Adrenal gland (tissue), 5 donors: ENCODE measurements at regions not wholly inside any gene's neighbourhood (a gene's known extent, or its start where the extent isn't known, plus 50 kb on each side); places are given as distances from the start of the nearest gene placed in this dataset.

Experiments
- CTCF ChIP-seq, 6 experiments: fragments of 450-650 bp in 4 of 6; fragments of 200-600 bp in 2 of 6; sonication (generic) in 1 of 6; IDR thresholded peaks; 1 replicate in 5 of 6; 2 replicates in 1 of 6; pipeline versions ENCODE4 v1.5.1 to v1.8.0; 2016 to 2021; ENCODE audit warnings: antibody characterized with exemption in 6 of 6, mild to moderate bottlenecking in 2 of 6, moderate library complexity in 1 of 6
- POLR2A ChIP-seq, 2 donors: fragments of 450-650 bp; IDR thresholded peaks; one replicate each; pipeline ENCODE4 v1.6.1; 2017; ENCODE audit warnings: antibody characterized with exemption in 2 of 2, mild to moderate bottlenecking in 2 of 2, moderate library complexity in 1 of 2
- donor health status: DM: no; HTN: no; CAD: no.

DNA sequence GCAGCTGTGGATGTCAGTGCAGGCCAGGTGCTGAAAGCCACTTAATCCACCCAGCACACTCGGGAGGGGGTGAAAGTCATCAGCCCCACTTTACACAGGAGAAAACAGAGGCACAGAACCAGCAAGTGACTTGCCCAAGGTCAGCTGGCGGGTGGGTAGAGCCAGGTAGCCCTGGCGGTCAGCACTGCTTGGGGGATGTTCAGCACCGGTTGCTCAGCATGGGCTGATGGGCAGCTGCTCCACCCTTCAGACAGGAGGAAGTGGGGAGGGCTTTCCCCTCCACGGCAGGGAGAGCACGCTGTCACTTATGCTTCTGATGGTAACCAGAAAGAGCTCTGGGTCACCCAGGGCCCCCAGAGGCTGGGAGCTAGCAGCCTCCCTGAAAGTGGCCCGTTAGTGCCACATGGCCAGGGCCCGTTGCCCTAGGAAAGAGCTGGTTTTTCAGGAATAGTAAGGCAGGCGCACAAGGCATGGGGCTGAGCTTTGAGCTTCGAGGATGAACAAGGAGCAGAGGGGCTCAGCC is 417.9 kb downstream of the CTTN start:
- TF ChIP-seq POLR2A (IDR thresholded peaks at IDR 0.05) (no peak), CTCF (IDR thresholded peaks at IDR 0.05) (no peak)
